IPS-20b (cell line): ENCODE measurements at regions not wholly inside any gene's neighbourhood (a gene's known extent, or its start where the extent isn't known, plus 50 kb on each side); places are given as distances from the start of the nearest gene placed in this dataset.
A peak's percentile ranks its signal among the peaks of the same experiment; 100 is the strongest.
"Not testable (repeated sequence)": the region's sequence is repeated elsewhere in the genome, so short reads cannot be mapped to it uniquely, and the experiment has no call there.

Source experiments
- H3K27ac ChIP-seq: one replicate; pipeline ENCODE4 v1.5.1; 2013; ENCODE audit warnings: low read length
- H3K27me3 ChIP-seq: 2 replicates; pipeline ENCODE4 v1.6.1; 2013; ENCODE audit warnings: mild to moderate bottlenecking, low read length, inconsistent platforms; ENCODE audit not compliant: insufficient read depth
- H3K36me3 ChIP-seq: 2 replicates; pipeline ENCODE4 v1.6.1; 2013; ENCODE audit warnings: low read depth, mild to moderate bottlenecking, inconsistent platforms, low read length, moderate library complexity; ENCODE audit not compliant: insufficient read depth
- H3K4me1 ChIP-seq: 2 replicates; pipeline ENCODE4 v1.6.1; 2013; ENCODE audit warnings: mild to moderate bottlenecking, control low read depth, inconsistent platforms, low read length, moderate library complexity; ENCODE audit not compliant: insufficient read depth
- H3K4me3 ChIP-seq: 2 replicates; pipeline ENCODE4 v1.5.1; 2013; ENCODE audit warnings: mild to moderate bottlenecking, low read length, inconsistent platforms
- H3K9ac ChIP-seq: 2 replicates; pipeline ENCODE4 v1.6.1; 2013; ENCODE audit warnings: low read depth, mild to moderate bottlenecking, inconsistent platforms, low read length, moderate library complexity
- H3K9me3 ChIP-seq: 2 replicates; pipeline ENCODE4 v1.6.1; 2013; ENCODE audit warnings: mild to moderate bottlenecking, low read depth, low read length, inconsistent platforms; ENCODE audit not compliant: insufficient read depth

- no peak overlapping the region for H3K27ac ChIP-seq
- H3K4me1 ChIP-seq = 0 out of 2 replicates have a peak, but pooled peaks cover 5% of the 10 kb centered on the region
- no peaks in the 10 kb centered on the region for H3K36me3 ChIP-seq
- H3K27me3 ChIP-seq = no peaks in the 10 kb centered on the region
- H3K9me3 ChIP-seq = no peaks in the 10 kb centered on the region
- no peak overlapping the region for H3K9ac ChIP-seq
- no peak overlapping the region for H3K4me3 ChIP-seq
Measured at GRCh38 chr5:124511791-124512190, 234.6 kb downstream of the ZNF608 start.

GRCh38 chr5:124507688-124508087 lies 238.8 kb downstream of the ZNF608 start:
- no peak overlapping the region for H3K27ac ChIP-seq
- H3K9ac ChIP-seq = no peak overlapping the region
- no peaks in the 10 kb centered on the region for H3K27me3 ChIP-seq
- H3K4me1 ChIP-seq = no peaks in the 10 kb centered on the region
- no peaks in the 10 kb centered on the region for H3K9me3 ChIP-seq
- no peaks in the 10 kb centered on the region for H3K36me3 ChIP-seq
- H3K4me3 ChIP-seq = no peak overlapping the region

- H3K36me3 ChIP-seq = no peaks in the 10 kb centered on the region
- H3K27ac ChIP-seq = no peak overlapping the region
- H3K4me3 ChIP-seq = no peak overlapping the region
- no peak overlapping the region for H3K9ac ChIP-seq
- no peaks in the 10 kb centered on the region for H3K4me1 ChIP-seq
- H3K27me3 ChIP-seq = no peaks in the 10 kb centered on the region
- no peaks in the 10 kb centered on the region for H3K9me3 ChIP-seq
Measured at GRCh38 chr5:124504081-124504916, 242.1 kb downstream of the ZNF608 start.

GRCh38 chr5:124502551-124502950 lies 243.9 kb downstream of the ZNF608 start:
- H3K27me3 ChIP-seq = no peaks in the 10 kb centered on the region
- no peak overlapping the region for H3K4me3 ChIP-seq
- H3K9me3 ChIP-seq = no peaks in the 10 kb centered on the region
- H3K36me3 ChIP-seq = no peaks in the 10 kb centered on the region
- no peak overlapping the region for H3K9ac ChIP-seq
- no peaks in the 10 kb centered on the region for H3K4me1 ChIP-seq
- no peak overlapping the region for H3K27ac ChIP-seq

GRCh38 chr5:124499818-124500217 lies 246.6 kb downstream of the ZNF608 start:
- not testable (repeated sequence) for H3K36me3 ChIP-seq, H3K4me3 ChIP-seq, H3K9ac ChIP-seq, H3K9me3 ChIP-seq, H3K27ac ChIP-seq, H3K4me1 ChIP-seq, H3K27me3 ChIP-seq

- H3K36me3 ChIP-seq, H3K4me1 ChIP-seq, H3K27me3 ChIP-seq, H3K9ac ChIP-seq, H3K9me3 ChIP-seq: not testable (repeated sequence)
- Histone ChIP-seq H3K4me3 (peak overlapping the region; percentile 34; the same call in 1 of the 2 replicates), H3K27ac (peak overlapping the region; percentile 22)
Measured at GRCh38 chr5:124496968-124497367, 249.5 kb downstream of the ZNF608 start.

GRCh38 chr5:124494540-124495116 lies 251.8 kb downstream of the ZNF608 start:
- H3K4me3 ChIP-seq = no peak overlapping the region
- H3K27me3 ChIP-seq = no peaks in the 10 kb centered on the region
- no peak overlapping the region for H3K27ac ChIP-seq
- peaks cover 5% of the 10 kb centered on the region; the same call in 1 of the 2 replicates for H3K4me1 ChIP-seq
- no peak overlapping the region for H3K9ac ChIP-seq
- peaks cover 6% of the 10 kb centered on the region; the same call in 1 of the 2 replicates for H3K9me3 ChIP-seq
- no peaks in the 10 kb centered on the region for H3K36me3 ChIP-seq

- H3K27ac ChIP-seq = no peak overlapping the region
- H3K27me3 ChIP-seq = no peaks in the 10 kb centered on the region
- peaks cover 6% of the 10 kb centered on the region; the same call in 1 of the 2 replicates for H3K9me3 ChIP-seq
Measured at GRCh38 chr5:124492444-124493224, 253.8 kb downstream of the ZNF608 start.

GRCh38 chr5:124490315-124490714 lies 256.1 kb downstream of the ZNF608 start:
- not testable (repeated sequence) for H3K36me3 ChIP-seq, H3K27me3 ChIP-seq, H3K4me1 ChIP-seq, H3K27ac ChIP-seq, H3K9ac ChIP-seq, H3K4me3 ChIP-seq, H3K9me3 ChIP-seq

More at GRCh38 chr5:124492444-124493224, 253.8 kb downstream of the ZNF608 start:
- H3K4me3 ChIP-seq = no peak overlapping the region
- peaks cover 5% of the 10 kb centered on the region; the same call in 1 of the 2 replicates for H3K4me1 ChIP-seq
- H3K9ac ChIP-seq = no peak overlapping the region
- no peaks in the 10 kb centered on the region for H3K36me3 ChIP-seq

- Histone ChIP-seq H3K9me3 (no peaks in the 10 kb centered on the region), H3K27ac (no peak overlapping the region), H3K36me3 (no peaks in the 10 kb centered on the region), H3K9ac (no peak overlapping the region), H3K27me3 (no peaks in the 10 kb centered on the region), H3K4me3 (no peak overlapping the region), H3K4me1 (peaks cover 17% of the 10 kb centered on the region; the same call in 1 of the 2 replicates)
Measured at GRCh38 chr5:124481419-124481818, 265.0 kb downstream of the ZNF608 start.

- no peaks in the 10 kb centered on the region for H3K27me3 ChIP-seq
- H3K36me3 ChIP-seq = no peaks in the 10 kb centered on the region
- no peak overlapping the region for H3K4me3 ChIP-seq
- no peaks in the 10 kb centered on the region for H3K9me3 ChIP-seq
- no peak overlapping the region for H3K9ac ChIP-seq
- no peak overlapping the region for H3K27ac ChIP-seq
- peaks cover 19% of the 10 kb centered on the region; the same call in 1 of the 2 replicates for H3K4me1 ChIP-seq
Measured at GRCh38 chr5:124480964-124481363, 265.5 kb downstream of the ZNF608 start.
